T-helper 1 cell (primary cell): ENCODE measurements at regions not wholly inside any gene's neighbourhood (a gene's known extent, or its start where the extent isn't known, plus 50 kb on each side); places are given as distances from the start of the nearest gene placed in this dataset.

Source experiments
- DNase-seq, 5 donors: peaks; one replicate each; pipeline ENCODE4 v3.0.0-alpha.2; 2012 to 2020

GRCh38 chr18:27447451-27447881, 262.4 kb upstream of the CHST9 start:
- DNase-seq, result no peak

- no peak for DNase-seq
Observed at GRCh38 chr18:27430595-27430994, 245.5 kb upstream of the CHST9 start.

GRCh38 chr18:27428716-27429475, 243.8 kb upstream of the CHST9 start:
- DNase-seq, result no peak

GRCh38 chr18:27428120-27428519, 243.0 kb upstream of the CHST9 start:
- DNase-seq, result no peak

GRCh38 chr18:27423581-27423980, 238.5 kb upstream of the CHST9 start:
- no peak for DNase-seq

- DNase-seq, result no peak
Observed at GRCh38 chr18:27419646-27420045, 234.5 kb upstream of the CHST9 start.

- no peak for DNase-seq
Observed at GRCh38 chr18:27415495-27415894, 230.4 kb upstream of the CHST9 start.

GRCh38 chr18:27414682-27415081, 229.6 kb upstream of the CHST9 start:
- DNase-seq, result no peak

- DNase-seq, result no peak
Observed at GRCh38 chr18:27413495-27414401, 228.6 kb upstream of the CHST9 start.

- DNase-seq, result no peak
Observed at GRCh38 chr18:27412556-27412955, 227.4 kb upstream of the CHST9 start.

GRCh38 chr18:27411911-27412310, 226.8 kb upstream of the CHST9 start:
- DNase-seq, result no peak

- no peak for DNase-seq
Observed at GRCh38 chr18:27411013-27411412, 225.9 kb upstream of the CHST9 start.

GRCh38 chr18:27404855-27405254, 219.7 kb upstream of the CHST9 start:
- DNase-seq, result no peak

- no peak for DNase-seq
Observed at GRCh38 chr18:27400001-27400400, 214.9 kb upstream of the CHST9 start.

GRCh38 chr18:27395752-27396151, 210.6 kb upstream of the CHST9 start:
- no peak for DNase-seq

- no peak for DNase-seq
Observed at GRCh38 chr18:27394687-27395086, 209.6 kb upstream of the CHST9 start.

- DNase-seq, result no peak
Observed at GRCh38 chr18:27382567-27383216, 197.6 kb upstream of the CHST9 start.

- peak in 1 of 5 donors; percentile 3 for DNase-seq
Observed at GRCh38 chr18:27378431-27379095, 193.5 kb upstream of the CHST9 start.

- no peak for DNase-seq
Observed at GRCh38 chr18:27377251-27377650, 192.1 kb upstream of the CHST9 start.

- DNase-seq, result no peak
Observed at GRCh38 chr18:27372386-27372785, 187.3 kb upstream of the CHST9 start.

GRCh38 chr18:27366665-27367064, 181.6 kb upstream of the CHST9 start:
- DNase-seq, result no peak

- no peak for DNase-seq
Observed at GRCh38 chr18:27366151-27366550, 181.0 kb upstream of the CHST9 start.

- no peak for DNase-seq
Observed at GRCh38 chr18:27363872-27364271, 178.8 kb upstream of the CHST9 start.
